ENCODE measurements at regions not wholly inside any gene's neighbourhood (a gene's known extent, or its start where the extent isn't known, plus 50 kb on each side); places are given as distances from the start of the nearest gene placed in this dataset.
"Not testable (repeated sequence)": the region's sequence is repeated elsewhere in the genome, so short reads cannot be mapped to it uniquely, and the experiment has no call there.

DNA sequence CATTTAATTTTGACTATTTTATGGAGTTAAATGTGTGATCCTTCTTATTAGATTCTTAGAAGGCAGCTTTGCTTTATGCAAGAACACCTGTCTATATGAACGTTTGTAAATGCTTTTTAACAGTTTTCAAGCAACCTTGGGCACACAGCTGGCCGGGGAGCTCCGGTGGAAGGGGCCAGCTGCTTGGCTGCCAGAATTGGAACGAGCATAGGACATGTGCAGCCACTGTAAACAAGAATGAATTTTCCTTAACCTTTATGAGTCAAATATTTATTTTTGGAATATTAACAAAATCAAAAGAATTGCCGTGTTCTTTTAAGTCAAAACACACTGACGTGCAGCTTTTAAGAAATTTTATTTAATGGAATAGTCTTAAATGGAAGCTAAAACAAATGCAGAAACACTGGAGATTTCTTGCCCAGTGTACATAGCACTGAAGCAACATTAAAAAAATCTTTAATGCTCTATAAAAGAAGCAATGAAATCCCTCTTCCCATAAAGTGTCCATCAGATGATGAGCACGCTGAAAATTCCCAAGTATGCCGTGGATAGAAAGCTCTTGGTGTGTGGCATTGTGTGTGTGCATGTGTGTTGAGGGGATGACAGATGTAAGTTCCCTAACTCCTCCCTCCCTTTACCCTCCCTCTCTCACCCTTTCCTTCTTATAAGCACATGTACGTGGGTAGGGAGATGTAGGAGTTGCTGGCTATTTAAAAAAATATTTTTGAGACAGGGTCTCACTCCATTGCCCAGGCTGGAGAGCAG lies 208.9 kb upstream of the EXOC2 start:
- Histone ChIP-seq H3K27me3 (ENCODE audit: control insufficient read depth, insufficient read depth, low read length) (no peaks in the 10 kb centered on the region), H3K9me3 (ENCODE audit: control insufficient read depth, insufficient read depth, low read length) (no peaks in the 10 kb centered on the region), H3K4me1 (ENCODE audit: control insufficient read depth, insufficient read depth, low read length) (no peaks in the 10 kb centered on the region), H3K4me3 (ENCODE audit: low read length) (no peak overlapping the region), H3K27ac (ENCODE audit: low read length) (no peak overlapping the region), H3K36me3 (ENCODE audit: control insufficient read depth, insufficient read depth, low read length) (no peaks in the 10 kb centered on the region)
- DNase-seq (ENCODE audit: low read depth, low spot score) = no peak
- WGBS (ENCODE audit: insufficient coverage, insufficient read length) = no CpG with 5 or more reads among the region's 9 CpGs

GRCh38 chr6:900716-901605 lies 208.0 kb upstream of the EXOC2 start:
- Histone ChIP-seq H3K27me3 (ENCODE audit: control insufficient read depth, insufficient read depth, low read length) (no peaks in the 10 kb centered on the region), H3K9me3 (ENCODE audit: control insufficient read depth, insufficient read depth, low read length) (no peaks in the 10 kb centered on the region), H3K27ac (ENCODE audit: low read length) (no peak overlapping the region), H3K36me3 (ENCODE audit: control insufficient read depth, insufficient read depth, low read length) (no peaks in the 10 kb centered on the region), H3K4me3 (ENCODE audit: low read length) (no peak overlapping the region), H3K4me1 (ENCODE audit: control insufficient read depth, insufficient read depth, low read length) (no peaks in the 10 kb centered on the region)
- no CpG with 5 or more reads among the region's 24 CpGs for WGBS (ENCODE audit: insufficient coverage, insufficient read length)
- DNase-seq (ENCODE audit: low read depth, low spot score) = no peak

GRCh38 chr6:897528-898207 lies 204.7 kb upstream of the EXOC2 start:
- 100% methylated on average over 1 of the region's 12 CpGs for WGBS (ENCODE audit: insufficient coverage, insufficient read length)

DNA sequence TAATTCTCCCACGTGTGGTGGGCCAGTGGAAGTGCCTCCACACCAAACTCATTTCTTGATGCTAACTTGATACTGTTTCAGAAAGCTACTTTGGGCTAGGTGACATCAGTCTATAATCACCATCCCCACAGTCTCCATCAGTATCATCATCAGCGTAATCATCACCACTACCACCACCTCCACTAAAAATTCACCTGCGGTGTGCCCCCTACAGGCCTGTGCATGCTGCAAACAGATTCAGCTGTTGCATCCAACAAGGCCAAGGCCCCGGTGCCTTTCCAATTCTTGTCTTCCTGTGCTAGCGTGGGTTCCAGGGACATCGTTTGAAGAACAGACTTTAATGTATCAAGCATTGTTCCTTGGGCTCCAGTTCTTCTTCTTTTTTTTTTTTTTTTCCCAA lies 201.3 kb upstream of the EXOC2 start:
- Histone ChIP-seq H3K4me1 (ENCODE audit: control insufficient read depth, insufficient read depth, low read length) (no peaks in the 10 kb centered on the region), H3K27me3 (ENCODE audit: control insufficient read depth, insufficient read depth, low read length) (no peaks in the 10 kb centered on the region), H3K36me3 (ENCODE audit: control insufficient read depth, insufficient read depth, low read length) (no peaks in the 10 kb centered on the region), H3K9me3 (ENCODE audit: control insufficient read depth, insufficient read depth, low read length) (no peaks in the 10 kb centered on the region), H3K4me3 (ENCODE audit: low read length) (no peak overlapping the region), H3K27ac (ENCODE audit: low read length) (no peak overlapping the region)
- WGBS (ENCODE audit: insufficient coverage, insufficient read length) = no CpG with 5 or more reads among the region's 6 CpGs
- DNase-seq (ENCODE audit: low read depth, low spot score) = no peak

More at GRCh38 chr6:897528-898207, 204.7 kb upstream of the EXOC2 start:
- Histone ChIP-seq H3K4me1 (ENCODE audit: control insufficient read depth, insufficient read depth, low read length) (no peaks in the 10 kb centered on the region), H3K27me3 (ENCODE audit: control insufficient read depth, insufficient read depth, low read length) (no peaks in the 10 kb centered on the region), H3K4me3 (ENCODE audit: low read length) (no peak overlapping the region), H3K9me3 (ENCODE audit: control insufficient read depth, insufficient read depth, low read length) (no peaks in the 10 kb centered on the region), H3K36me3 (ENCODE audit: control insufficient read depth, insufficient read depth, low read length) (no peaks in the 10 kb centered on the region), H3K27ac (ENCODE audit: low read length) (no peak overlapping the region)
- no peak for DNase-seq (ENCODE audit: low read depth, low spot score)

GRCh38 chr6:890995-891394 lies 198.1 kb upstream of the EXOC2 start:
- Histone ChIP-seq H3K4me1 (ENCODE audit: control insufficient read depth, insufficient read depth, low read length) (no peaks in the 10 kb centered on the region), H3K27me3 (ENCODE audit: control insufficient read depth, insufficient read depth, low read length) (no peaks in the 10 kb centered on the region), H3K36me3 (ENCODE audit: control insufficient read depth, insufficient read depth, low read length) (no peaks in the 10 kb centered on the region), H3K4me3 (ENCODE audit: low read length) (no peak overlapping the region), H3K9me3 (ENCODE audit: control insufficient read depth, insufficient read depth, low read length) (no peaks in the 10 kb centered on the region), H3K27ac (ENCODE audit: low read length) (no peak overlapping the region)
- no CpG with 5 or more reads among the region's 6 CpGs for WGBS (ENCODE audit: insufficient coverage, insufficient read length)
- DNase-seq (ENCODE audit: low read depth, low spot score) = no peak

DNA sequence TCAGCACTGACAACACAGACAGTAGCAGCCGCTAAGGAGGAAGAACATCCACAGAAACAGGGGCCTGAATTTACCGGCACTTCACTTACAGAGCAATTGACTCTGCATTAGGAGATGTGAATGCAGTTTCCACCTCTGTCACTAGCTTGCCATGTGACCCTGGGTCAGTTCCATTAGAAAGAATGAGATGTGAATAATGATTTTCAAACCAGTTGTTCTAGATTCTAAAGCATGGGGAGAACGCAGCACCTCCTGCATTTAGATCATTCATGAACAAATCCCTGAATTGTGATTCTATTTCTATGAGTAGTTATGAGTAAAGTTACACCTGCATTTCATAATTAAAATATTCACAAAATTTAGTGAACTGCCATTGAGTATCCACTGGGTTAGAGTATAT lies 197.3 kb upstream of the EXOC2 start:
- H3K36me3 ChIP-seq (ENCODE audit: control insufficient read depth, insufficient read depth, low read length) = no peaks in the 10 kb centered on the region
- no peak overlapping the region for H3K4me3 ChIP-seq (ENCODE audit: low read length)
- H3K27me3 ChIP-seq (ENCODE audit: control insufficient read depth, insufficient read depth, low read length) = no peaks in the 10 kb centered on the region
- no peaks in the 10 kb centered on the region for H3K4me1 ChIP-seq (ENCODE audit: control insufficient read depth, insufficient read depth, low read length)
- no peak overlapping the region for H3K27ac ChIP-seq (ENCODE audit: low read length)
- H3K9me3 ChIP-seq (ENCODE audit: control insufficient read depth, insufficient read depth, low read length) = no peaks in the 10 kb centered on the region
- no CpG with 5 or more reads among the region's 3 CpGs for WGBS (ENCODE audit: insufficient coverage, insufficient read length)
- DNase-seq (ENCODE audit: low read depth, low spot score) = no peak

- no peak overlapping the region for H3K4me3 ChIP-seq (ENCODE audit: low read length)
- H3K27ac ChIP-seq (ENCODE audit: low read length) = no peak overlapping the region
- DNase-seq (ENCODE audit: low read depth, low spot score) = no peak
- H3K36me3 ChIP-seq (ENCODE audit: control insufficient read depth, insufficient read depth, low read length) = no peaks in the 10 kb centered on the region
- no peaks in the 10 kb centered on the region for H3K9me3 ChIP-seq (ENCODE audit: control insufficient read depth, insufficient read depth, low read length)
- no peaks in the 10 kb centered on the region for H3K4me1 ChIP-seq (ENCODE audit: control insufficient read depth, insufficient read depth, low read length)
- H3K27me3 ChIP-seq (ENCODE audit: control insufficient read depth, insufficient read depth, low read length) = no peaks in the 10 kb centered on the region
- WGBS (ENCODE audit: insufficient coverage, insufficient read length) = no CpG with 5 or more reads among the region's 35 CpGs
Measured at GRCh38 chr6:887583-888235, 194.8 kb upstream of the EXOC2 start.

DNA sequence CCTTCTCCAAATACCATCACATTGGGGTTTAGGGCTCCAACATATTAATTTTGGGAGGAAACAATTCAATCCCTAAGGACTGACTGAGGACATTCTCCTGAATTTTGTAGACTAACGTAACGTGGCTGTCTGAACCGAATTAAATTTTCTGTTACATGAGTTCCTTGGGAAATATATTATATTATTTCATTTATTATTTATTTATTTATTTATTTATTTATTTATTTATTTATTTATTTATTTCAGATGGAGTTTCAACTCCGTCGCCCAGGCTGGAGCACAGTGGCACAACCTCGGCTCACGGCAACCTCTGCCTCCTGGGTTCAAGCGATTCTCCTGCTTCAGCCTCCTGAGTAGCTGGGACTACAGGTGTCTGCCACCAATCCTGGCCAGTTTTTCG lies 193.2 kb upstream of the EXOC2 start:
- not testable (repeated sequence) for H3K27ac ChIP-seq (ENCODE audit: low read length); H3K4me3 ChIP-seq (ENCODE audit: low read length); H3K36me3 ChIP-seq (ENCODE audit: control insufficient read depth, insufficient read depth, low read length); H3K4me1 ChIP-seq (ENCODE audit: control insufficient read depth, insufficient read depth, low read length); DNase-seq (ENCODE audit: low read depth, low spot score); H3K27me3 ChIP-seq (ENCODE audit: control insufficient read depth, insufficient read depth, low read length); H3K9me3 ChIP-seq (ENCODE audit: control insufficient read depth, insufficient read depth, low read length)
- no CpG with 5 or more reads among the region's 9 CpGs for WGBS (ENCODE audit: insufficient coverage, insufficient read length)

DNA sequence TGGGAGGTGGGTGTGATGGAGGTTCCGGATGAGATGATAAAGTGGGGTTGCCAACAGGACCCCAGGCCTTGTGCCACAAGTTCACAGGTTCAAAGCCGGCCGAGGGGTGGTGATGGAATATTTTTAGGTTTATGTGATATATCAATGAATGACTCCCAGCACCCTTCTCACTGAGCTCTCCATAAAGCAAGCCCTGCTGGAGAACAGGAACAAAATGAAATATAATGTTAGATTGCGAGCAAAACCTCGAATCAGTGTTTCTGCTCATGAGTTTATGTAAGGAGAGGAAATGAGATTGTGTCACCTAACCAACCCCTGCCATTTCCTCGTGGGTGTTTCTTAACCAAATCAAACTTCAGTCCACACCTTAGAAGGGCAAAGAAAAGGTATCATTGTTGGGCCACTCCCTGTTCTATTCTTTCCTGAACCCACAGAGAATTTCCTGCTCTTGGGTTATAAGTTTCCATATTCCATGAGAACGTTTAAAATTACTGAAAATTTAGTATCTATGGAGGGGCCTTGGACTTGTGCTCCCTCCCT lies 192.2 kb upstream of the EXOC2 start:
- no peak for DNase-seq (ENCODE audit: low read depth, low spot score)
- no CpG with 5 or more reads among the region's 7 CpGs for WGBS (ENCODE audit: insufficient coverage, insufficient read length)
- H3K9me3 ChIP-seq (ENCODE audit: control insufficient read depth, insufficient read depth, low read length) = no peaks in the 10 kb centered on the region
- no peak overlapping the region for H3K4me3 ChIP-seq (ENCODE audit: low read length)
- no peak overlapping the region for H3K27ac ChIP-seq (ENCODE audit: low read length)
- H3K36me3 ChIP-seq (ENCODE audit: control insufficient read depth, insufficient read depth, low read length) = no peaks in the 10 kb centered on the region
- no peaks in the 10 kb centered on the region for H3K27me3 ChIP-seq (ENCODE audit: control insufficient read depth, insufficient read depth, low read length)
- H3K4me1 ChIP-seq (ENCODE audit: control insufficient read depth, insufficient read depth, low read length) = no peaks in the 10 kb centered on the region

- no peak overlapping the region for H3K4me3 ChIP-seq (ENCODE audit: low read length)
- no peaks in the 10 kb centered on the region for H3K36me3 ChIP-seq (ENCODE audit: control insufficient read depth, insufficient read depth, low read length)
- WGBS (ENCODE audit: insufficient coverage, insufficient read length) = no CpG with 5 or more reads among the region's 2 CpGs
- H3K4me1 ChIP-seq (ENCODE audit: control insufficient read depth, insufficient read depth, low read length) = no peaks in the 10 kb centered on the region
- DNase-seq (ENCODE audit: low read depth, low spot score) = no peak
- no peaks in the 10 kb centered on the region for H3K9me3 ChIP-seq (ENCODE audit: control insufficient read depth, insufficient read depth, low read length)
- no peak overlapping the region for H3K27ac ChIP-seq (ENCODE audit: low read length)
- no peaks in the 10 kb centered on the region for H3K27me3 ChIP-seq (ENCODE audit: control insufficient read depth, insufficient read depth, low read length)
Measured at GRCh38 chr6:884570-884969, 191.6 kb upstream of the EXOC2 start.
